HFFc6 (cell line): ENCODE measurements at regions not wholly inside any gene's neighbourhood (a gene's known extent, or its start where the extent isn't known, plus 50 kb on each side); places are given as distances from the start of the nearest gene placed in this dataset.

Experiments used
- DNase-seq: peaks from one replicate; pipeline ENCODE4 v3.0.0-alpha.2; 2018
- H3K27ac Mint-ChIP-seq: 2 replicates; pipeline ENCODE4 v1.8.0; 2020; ENCODE audit warnings: mild to moderate bottlenecking, mixed read lengths
- H3K27me3 Mint-ChIP-seq: 2 replicates; pipeline ENCODE4 v1.8.0; 2021; ENCODE audit warnings: mild to moderate bottlenecking, moderate library complexity, mixed read lengths; ENCODE audit not compliant: insufficient read depth
- H3K36me3 Mint-ChIP-seq: 2 replicates; pipeline ENCODE4 v1.8.0; 2021; ENCODE audit warnings: low read depth, mixed read lengths
- H3K4me1 Mint-ChIP-seq: 2 replicates; pipeline ENCODE4 v1.8.0; 2020; ENCODE audit warnings: low read depth, mixed read lengths
- H3K4me3 Mint-ChIP-seq: 2 replicates; pipeline ENCODE4 v1.8.0; 2020; ENCODE audit warnings: mild to moderate bottlenecking, moderate library complexity, mixed read lengths
- H3K9me3 Mint-ChIP-seq: 2 replicates; pipeline ENCODE4 v1.8.0; 2020; ENCODE audit warnings: mild to moderate bottlenecking, mixed read lengths
- CTCF ChIP-seq: fragments of 200-600 bp; sonication (generic); IDR thresholded peaks from 2 replicates; pipeline ENCODE4 v1.5.0; 2021; ENCODE audit warnings: antibody characterized with exemption, mild to moderate bottlenecking

GRCh38 chr7:54060643-54061042 lies 481.5 kb upstream of the VSTM2A start:
- DNase-seq = no peak
- no peak overlapping the region for H3K27ac Mint-ChIP-seq
- no peaks in the 10 kb centered on the region for H3K4me1 Mint-ChIP-seq
- peaks cover 36% of the 10 kb centered on the region for H3K9me3 Mint-ChIP-seq
- no peak overlapping the region for H3K4me3 Mint-ChIP-seq
- H3K36me3 Mint-ChIP-seq = no peaks in the 10 kb centered on the region
- no peaks in the 10 kb centered on the region for H3K27me3 Mint-ChIP-seq
- TF ChIP-seq CTCF = no peak

- DNase-seq = no peak
- peaks cover 32% of the 10 kb centered on the region for H3K9me3 Mint-ChIP-seq
- H3K36me3 Mint-ChIP-seq = no peaks in the 10 kb centered on the region
- H3K4me3 Mint-ChIP-seq = no peak overlapping the region
- no peaks in the 10 kb centered on the region for H3K27me3 Mint-ChIP-seq
- no peaks in the 10 kb centered on the region for H3K4me1 Mint-ChIP-seq
- no peak for TF ChIP-seq CTCF
- no peak overlapping the region for H3K27ac Mint-ChIP-seq
Observed at GRCh38 chr7:54066643-54067042, 475.5 kb upstream of the VSTM2A start.

- Mint-ChIP-seq H3K4me1 (no peaks in the 10 kb centered on the region), H3K4me3 (no peak overlapping the region), H3K27me3 (no peaks in the 10 kb centered on the region), H3K36me3 (no peaks in the 10 kb centered on the region), H3K27ac (no peak overlapping the region), H3K9me3 (peaks cover 31% of the 10 kb centered on the region)
- no peak for TF ChIP-seq CTCF
- no peak for DNase-seq
Observed at GRCh38 chr7:54069843-54070242, 472.3 kb upstream of the VSTM2A start.

- no peak for DNase-seq
- no peaks in the 10 kb centered on the region for H3K36me3 Mint-ChIP-seq
- no peak overlapping the region for H3K27ac Mint-ChIP-seq
- H3K4me1 Mint-ChIP-seq = no peaks in the 10 kb centered on the region
- H3K9me3 Mint-ChIP-seq = peaks cover 30% of the 10 kb centered on the region
- no peak for TF ChIP-seq CTCF
- H3K27me3 Mint-ChIP-seq = no peaks in the 10 kb centered on the region
- no peak overlapping the region for H3K4me3 Mint-ChIP-seq
Observed at GRCh38 chr7:54072710-54073109, 469.5 kb upstream of the VSTM2A start.

GRCh38 chr7:54076616-54077015 lies 465.6 kb upstream of the VSTM2A start:
- no peak overlapping the region for H3K4me3 Mint-ChIP-seq
- peaks cover 33% of the 10 kb centered on the region for H3K9me3 Mint-ChIP-seq
- no peak for DNase-seq
- no peak overlapping the region for H3K27ac Mint-ChIP-seq
- TF ChIP-seq CTCF = no peak
- H3K4me1 Mint-ChIP-seq = no peaks in the 10 kb centered on the region
- no peaks in the 10 kb centered on the region for H3K27me3 Mint-ChIP-seq
- H3K36me3 Mint-ChIP-seq = no peaks in the 10 kb centered on the region

- no peak for TF ChIP-seq CTCF
- no peak for DNase-seq
- H3K27me3 Mint-ChIP-seq = no peaks in the 10 kb centered on the region
- no peak overlapping the region for H3K27ac Mint-ChIP-seq
- no peak overlapping the region for H3K4me3 Mint-ChIP-seq
- H3K36me3 Mint-ChIP-seq = no peaks in the 10 kb centered on the region
- no peaks in the 10 kb centered on the region for H3K4me1 Mint-ChIP-seq
- H3K9me3 Mint-ChIP-seq = peaks cover 24% of the 10 kb centered on the region
Observed at GRCh38 chr7:54080525-54080924, 461.6 kb upstream of the VSTM2A start.
